ENCODE measurements at regions not wholly inside any gene's neighbourhood (a gene's known extent, or its start where the extent isn't known, plus 50 kb on each side); places are given as distances from the start of the nearest gene placed in this dataset.

DNA sequence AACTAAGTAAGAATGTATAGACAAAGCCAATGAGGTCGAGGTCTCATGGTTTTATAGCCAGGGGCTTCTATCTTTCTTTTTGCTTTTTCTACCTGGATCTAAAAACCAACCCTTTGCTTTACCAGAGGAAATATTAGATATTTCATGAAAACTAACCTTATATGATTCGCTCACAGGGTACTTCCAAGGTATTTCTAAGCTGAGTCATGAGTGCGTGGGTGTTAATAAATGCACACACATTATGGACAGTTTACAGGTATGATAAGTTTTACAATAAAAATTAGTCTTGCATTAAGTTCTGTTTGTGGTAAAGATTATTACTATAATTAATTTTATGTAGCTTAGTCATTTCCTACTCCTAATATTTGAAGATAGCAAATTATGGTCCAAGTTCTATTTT lies 217.2 kb downstream of the CHRM3 start:
- no peak for DNase-seq

DNA sequence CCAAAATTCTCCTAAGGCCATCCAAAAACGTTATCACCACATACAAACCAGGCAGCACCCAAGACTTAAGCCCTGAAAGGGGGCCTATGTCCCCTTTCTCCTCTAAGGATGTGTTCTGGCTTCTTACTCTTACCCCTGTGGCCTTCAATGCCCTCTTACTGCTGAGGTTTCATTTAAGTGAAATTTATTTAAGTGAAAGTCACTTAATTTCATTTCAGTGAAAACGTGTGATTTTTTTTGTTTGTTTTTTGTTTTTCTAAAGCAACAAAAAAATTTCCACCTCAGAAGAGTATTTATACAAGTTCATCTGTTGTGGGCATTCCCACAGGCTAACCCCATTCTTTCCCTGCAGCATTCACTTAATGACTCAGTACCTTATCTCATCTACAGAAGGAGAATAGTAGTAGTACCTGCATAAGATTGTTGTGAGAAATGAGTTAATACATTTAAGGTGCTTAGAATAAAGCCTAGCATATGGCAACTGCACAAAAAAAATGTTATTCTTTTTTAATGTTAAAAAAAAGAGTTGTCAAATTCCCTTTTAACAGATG lies 220.6 kb downstream of the CHRM3 start:
- DNase-seq = no peak

DNA sequence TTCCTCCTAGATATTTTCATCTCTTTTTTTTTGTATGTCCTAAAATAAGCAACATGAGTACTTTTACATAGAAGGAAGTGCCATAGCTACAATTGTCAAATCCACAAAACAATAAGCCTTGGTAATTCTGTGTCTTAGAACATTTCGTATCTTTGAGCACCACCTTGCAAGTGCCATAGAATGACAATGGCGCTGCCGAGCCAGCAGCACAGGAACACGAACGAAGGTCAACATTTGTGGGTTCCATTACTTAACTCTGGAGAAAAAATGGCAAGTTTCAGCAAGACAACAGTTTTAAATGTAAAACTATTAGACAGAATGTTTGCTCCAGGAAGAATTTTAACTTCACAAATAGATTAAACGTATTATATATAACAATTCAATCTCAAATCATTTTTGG lies 222.1 kb downstream of the CHRM3 start:
- no peak for DNase-seq

DNA sequence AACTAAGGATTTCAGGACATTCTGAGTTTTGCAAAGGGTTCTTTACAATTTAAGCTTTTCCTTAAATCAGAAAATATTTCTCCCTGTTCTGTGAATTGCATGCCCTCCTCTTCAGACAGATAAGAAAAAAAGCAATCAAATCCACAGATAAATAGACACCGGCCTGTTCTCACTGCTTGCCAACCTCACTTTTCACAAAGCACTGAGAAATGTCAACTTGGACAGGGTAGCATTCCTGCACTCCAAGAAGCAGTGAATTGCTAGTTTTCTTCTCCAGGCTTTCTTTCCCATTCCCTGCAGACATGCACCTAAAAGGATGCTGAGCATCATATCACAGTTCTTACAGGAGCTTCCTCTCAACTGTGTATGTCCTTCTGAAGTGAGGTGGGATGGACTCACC lies 226.0 kb downstream of the CHRM3 start:
- no peak for DNase-seq

DNA sequence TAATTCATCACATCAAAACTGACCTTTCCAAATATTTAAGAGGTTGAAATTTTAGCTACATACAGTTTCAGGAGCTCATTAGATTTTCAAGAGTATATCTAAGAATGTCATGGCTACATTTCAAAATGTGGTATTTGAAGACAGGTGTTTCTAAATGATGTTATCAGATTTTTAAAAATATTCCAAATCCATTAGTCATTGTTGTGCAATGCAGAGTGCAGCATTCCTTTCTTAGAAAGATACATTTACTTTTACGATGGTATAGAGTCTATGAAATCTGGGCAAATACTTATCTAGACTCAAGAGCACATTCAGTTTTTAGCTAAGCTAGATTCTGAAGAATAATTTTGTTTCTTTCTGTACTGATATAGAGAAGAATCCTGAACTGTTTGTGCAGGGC lies 230.3 kb downstream of the CHRM3 start:
- DNase-seq = no peak

DNA sequence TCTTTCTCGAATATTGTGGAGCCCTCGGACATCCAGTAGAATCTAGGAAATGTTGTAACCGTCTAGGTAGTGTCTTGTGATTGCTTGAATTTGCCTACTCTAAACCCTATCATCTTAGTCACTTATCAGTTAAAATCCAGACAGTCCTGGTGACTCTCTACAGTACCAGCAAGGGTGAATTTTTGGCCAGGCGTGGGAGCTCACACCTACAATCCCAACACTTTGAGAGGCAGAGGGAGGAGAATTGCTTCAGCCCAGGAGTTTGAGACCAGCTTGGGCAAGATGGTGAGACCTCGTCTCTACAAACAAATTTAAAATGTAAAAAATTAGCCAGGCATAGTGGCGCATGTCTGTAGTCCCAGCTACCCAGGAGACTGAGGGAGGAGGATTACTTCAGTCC lies 230.9 kb downstream of the CHRM3 start:
- DNase-seq = no peak

DNA sequence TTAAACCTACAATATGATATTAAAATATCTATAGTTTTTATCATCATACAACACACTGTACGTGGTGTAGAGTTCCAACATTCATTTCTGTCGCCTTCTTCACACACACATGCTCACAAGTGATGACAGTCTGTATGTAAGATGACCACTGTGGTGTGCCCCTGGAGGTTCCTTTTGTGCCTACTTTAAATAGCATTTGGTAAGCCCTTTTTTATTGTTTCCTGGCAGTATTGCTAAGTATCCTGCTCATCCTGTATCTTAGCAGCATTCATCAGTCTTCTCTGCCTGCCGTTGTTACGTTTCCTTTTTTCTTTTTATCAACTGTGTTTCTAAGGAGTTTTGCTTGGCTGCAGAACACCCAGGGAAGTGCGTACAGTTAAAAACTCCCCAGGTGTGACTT lies 231.4 kb downstream of the CHRM3 start:
- no peak for DNase-seq

DNA sequence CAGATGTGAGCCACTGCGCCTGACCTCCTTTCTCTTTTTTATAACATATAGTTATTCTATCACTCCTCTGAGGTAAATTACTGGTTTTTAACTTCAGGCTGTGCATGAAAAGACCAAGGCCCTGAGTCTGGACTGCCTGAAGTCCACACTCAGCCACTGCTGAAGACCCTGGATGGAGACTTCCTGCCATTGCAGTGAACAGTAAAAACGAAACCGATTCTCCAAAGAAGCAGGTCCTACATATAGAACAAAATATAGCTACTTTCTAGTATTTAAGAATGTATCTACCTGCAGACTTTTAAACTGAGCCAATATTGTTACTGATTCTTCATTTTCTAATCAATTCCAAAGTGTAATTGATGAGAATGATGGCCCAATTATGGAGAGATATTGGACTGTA lies 232.8 kb downstream of the CHRM3 start:
- no peak for DNase-seq

DNA sequence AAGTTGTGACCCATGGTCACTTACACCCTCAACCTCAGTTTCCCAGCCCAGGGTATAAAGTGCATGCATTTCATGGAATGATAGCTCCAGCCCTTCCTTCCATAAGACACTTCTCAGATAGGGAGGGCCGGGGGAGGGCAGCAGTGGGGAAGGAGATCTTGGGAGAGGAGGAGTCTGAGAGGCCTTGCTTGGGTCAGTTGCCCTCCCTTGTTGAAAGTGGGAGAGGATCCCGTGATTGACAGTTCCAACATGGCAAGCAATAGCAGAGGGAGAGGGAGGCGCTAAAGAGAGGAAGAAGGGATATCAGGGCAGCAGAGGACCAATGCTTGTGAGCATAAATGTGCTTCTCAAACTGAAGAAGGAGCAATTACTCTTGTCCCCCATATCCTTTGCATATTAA lies 244.4 kb downstream of the CHRM3 start:
- no peak for DNase-seq

DNA sequence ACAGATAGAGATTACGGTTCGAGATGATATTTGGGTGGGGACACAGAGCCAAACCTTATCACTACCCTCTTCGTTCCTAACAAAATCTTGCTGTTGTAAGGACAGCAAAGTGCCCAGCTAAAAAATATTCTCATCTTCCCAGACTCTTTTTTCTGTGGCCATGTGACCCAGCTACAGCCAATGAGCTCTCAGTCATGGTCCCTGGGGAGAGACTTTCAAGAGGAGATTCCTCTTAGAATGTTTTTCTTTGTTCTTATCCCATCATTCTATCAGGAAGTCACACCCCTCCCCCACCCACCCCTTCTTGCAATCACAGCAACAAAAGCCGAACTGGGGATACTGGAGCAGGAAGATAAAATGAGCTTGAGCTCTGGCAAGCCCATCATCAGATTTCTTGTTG lies 247.1 kb downstream of the CHRM3 start:
- no peak for DNase-seq

DNA sequence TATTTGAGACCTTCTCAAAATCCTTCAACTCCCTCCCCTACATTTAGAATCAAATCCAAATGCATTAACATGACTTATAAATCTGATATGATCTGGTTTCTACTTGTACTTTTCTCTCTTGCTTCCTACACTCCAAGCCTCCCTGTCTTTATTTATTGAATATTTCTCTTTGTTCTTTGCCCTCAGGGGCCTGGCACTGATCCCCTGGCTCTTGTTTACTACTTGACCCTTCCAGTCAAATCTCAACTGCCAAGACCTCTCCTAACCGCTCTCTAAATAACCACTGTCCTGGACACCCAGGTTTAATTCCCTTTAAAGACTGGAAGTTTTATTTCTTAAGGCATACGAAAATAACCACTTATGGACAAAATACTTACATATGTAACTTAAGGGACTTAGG lies 248.9 kb downstream of the CHRM3 start:
- no peak for DNase-seq

DNA sequence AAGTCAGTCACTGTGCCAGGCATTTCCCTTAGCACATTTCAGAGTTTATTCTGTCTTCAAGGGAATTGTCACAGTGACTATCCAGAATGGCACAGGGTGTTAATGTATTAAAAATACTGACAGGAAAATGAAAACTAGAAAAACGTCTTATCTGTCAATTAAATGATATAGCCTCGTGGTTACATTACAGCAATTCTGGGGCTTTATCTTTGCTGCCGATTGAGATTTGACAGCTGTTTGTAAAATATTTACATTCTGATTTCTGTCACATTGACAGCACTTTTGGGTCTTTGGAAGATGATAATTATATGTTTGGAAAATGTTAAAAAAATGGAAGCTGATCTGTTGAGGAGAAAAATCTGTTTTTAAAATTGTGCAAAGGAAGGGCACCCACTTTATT lies 250.0 kb downstream of the CHRM3 start:
- DNase-seq = no peak

DNA sequence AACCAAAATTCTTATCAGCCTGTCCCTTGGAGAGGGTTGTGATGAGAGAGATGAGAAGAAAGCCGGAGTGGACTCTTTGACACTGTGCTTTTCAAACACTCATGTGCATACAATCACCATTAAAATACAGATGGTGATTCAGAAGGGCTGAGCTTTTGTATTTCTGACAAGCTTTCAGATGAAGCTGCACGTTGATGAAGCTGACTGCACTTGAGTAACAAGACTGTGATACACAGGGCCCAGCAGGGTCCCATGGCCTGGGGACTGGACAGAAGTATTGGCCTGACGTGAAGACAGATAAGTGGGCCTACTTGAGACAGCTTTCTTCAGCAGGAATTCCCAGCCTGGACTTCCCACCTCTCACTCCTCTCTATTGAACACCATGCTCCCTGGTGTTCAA lies 258.2 kb downstream of the CHRM3 start:
- no peak for DNase-seq

DNA sequence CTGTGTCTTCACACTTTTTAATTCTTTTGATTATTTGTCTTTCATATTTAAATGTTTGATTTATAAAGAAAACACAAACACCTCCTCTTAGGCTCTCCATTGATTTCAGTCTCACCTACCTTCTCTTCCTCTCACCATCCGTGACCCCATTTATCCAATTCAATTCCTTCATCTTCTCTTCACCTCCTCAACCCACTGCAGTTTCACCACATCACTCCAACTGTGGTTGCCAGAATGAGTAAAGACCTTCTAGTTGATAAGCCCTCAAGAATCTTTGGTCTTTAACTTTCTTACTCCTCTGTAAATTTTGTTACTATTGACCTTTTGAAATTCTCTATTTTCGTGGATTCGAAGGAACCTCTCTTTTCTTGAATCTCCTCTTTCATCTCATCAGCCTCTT lies 260.7 kb downstream of the CHRM3 start:
- DNase-seq = no peak

DNA sequence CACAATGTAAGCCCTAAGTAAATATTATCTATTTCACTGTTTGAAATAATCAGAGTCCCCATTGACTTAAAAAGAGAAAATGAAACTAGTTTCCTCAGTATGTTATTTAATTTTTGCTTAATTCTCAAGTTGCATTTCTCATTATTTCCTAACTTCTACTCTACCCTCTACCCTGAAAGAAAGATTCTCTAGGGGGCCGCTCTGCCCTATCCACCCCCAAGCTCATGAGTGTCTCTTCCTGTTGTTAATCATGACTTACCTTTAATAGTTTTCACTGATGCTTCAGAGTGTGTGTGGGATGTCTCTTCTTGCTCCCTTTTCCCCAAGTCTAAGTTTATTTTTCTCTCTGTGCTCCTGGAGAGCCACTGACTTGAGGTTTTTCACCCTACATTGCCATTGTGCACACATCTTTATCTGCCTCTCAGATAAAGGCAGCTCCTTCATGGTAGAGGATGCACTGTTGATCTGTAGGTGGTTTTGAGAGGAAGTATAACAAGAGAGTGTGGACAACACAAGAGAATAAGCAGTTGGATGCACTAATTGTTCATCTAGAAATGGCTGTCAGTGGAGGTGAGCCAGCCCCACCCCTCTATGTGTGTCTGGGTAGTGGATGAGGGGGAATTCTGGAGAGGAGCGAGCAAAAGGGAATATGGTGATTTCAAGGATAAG lies 261.7 kb downstream of the CHRM3 start:
- no peak for DNase-seq

DNA sequence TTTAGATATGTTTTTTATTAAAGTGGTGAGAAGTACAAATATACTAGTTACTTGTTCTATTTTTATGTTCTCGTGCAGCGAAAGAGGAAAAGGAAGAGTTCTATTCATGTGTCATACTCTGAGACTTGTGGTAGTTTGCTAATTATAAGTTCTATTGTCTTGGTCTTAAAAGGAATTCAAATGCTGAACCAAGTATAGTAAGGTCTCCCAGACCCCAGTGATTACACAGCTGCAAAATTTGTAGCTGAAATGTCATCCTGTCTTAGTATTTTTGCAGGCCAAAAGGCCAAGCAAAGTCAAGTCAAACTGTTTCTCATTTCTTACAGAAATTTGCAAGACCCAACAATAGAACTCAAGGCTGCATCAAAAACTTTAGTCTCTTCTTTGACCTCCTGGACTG lies 268.7 kb downstream of the CHRM3 start:
- no peak for DNase-seq

DNA sequence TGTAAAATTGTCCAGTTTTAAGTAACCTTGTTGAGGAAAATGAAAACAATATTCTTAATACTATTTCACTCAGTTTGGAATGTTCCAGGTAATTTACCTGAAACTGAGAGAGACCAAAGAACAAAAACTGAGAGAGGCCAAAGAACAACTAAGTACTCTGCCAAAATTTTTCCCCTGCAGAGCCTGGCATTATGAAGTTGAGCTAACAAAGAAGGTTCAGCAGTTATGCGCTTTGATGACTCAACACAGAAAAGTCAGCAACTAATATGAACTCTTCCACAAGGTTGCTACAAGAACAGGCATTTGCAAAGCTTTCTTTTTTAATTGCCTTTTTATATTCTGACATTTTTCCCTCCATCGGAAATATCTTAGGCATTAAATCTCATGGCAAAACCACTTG lies 270.9 kb downstream of the CHRM3 start:
- DNase-seq = no peak

DNA sequence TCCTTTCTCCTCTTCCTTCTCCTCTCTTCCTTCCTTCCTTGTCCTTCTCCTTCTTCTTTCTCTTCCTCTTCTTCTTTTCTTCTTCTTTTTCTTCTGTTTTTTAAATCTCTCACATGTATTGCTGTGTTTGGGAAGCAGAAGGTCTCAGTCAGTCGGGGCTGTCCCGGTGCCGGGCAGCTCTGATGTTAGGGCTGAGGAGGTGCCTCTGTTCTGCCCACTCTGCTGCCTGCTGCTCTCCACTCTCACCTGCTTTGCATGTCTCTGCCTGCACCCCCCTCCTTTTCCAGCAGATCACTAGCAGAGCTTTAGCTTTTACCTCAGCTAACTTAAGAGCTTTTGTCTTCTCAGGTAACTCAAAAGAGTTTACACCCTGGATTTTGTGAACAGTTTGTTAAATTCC lies 276.6 kb downstream of the CHRM3 start:
- DNase-seq = no peak

DNA sequence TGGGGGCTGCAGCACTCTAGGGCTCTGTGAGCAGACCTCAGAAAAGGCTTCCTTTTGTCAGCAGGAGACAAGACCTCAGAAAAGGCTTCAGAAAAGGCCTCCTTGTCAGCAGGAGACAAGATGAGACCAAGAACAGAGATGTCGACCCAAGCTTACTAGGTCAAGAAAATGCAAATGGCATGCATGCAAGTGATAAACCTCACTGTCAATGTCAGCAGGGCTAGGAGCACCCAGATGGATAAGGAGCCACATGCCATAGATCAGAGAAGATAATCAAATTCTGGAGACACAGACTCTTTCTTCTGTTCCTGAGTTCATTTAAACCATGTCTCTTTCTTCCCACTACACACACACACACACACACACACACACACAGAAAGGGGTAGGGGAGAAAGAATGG lies 285.9 kb downstream of the CHRM3 start:
- DNase-seq = no peak

DNA sequence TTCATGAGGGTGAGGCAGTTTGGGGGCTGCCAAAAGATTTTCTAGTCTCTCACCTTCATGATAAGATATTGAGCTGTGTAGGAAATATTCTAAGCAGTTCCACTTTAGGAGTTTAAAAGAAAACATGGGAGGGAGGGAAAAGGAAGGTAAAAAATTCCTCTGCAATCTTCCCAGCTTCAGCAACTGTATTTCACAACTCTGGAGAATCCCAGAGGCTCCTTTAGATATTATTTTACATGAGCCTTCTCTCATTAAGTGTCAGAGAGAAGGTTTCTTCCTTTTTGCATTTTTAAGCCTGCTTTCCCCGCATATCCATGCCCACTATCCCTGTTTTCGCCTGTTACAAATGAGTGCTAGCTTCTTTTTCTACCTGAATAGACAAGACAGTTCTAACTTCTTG lies 289.4 kb downstream of the CHRM3 start:
- DNase-seq = no peak

DNA sequence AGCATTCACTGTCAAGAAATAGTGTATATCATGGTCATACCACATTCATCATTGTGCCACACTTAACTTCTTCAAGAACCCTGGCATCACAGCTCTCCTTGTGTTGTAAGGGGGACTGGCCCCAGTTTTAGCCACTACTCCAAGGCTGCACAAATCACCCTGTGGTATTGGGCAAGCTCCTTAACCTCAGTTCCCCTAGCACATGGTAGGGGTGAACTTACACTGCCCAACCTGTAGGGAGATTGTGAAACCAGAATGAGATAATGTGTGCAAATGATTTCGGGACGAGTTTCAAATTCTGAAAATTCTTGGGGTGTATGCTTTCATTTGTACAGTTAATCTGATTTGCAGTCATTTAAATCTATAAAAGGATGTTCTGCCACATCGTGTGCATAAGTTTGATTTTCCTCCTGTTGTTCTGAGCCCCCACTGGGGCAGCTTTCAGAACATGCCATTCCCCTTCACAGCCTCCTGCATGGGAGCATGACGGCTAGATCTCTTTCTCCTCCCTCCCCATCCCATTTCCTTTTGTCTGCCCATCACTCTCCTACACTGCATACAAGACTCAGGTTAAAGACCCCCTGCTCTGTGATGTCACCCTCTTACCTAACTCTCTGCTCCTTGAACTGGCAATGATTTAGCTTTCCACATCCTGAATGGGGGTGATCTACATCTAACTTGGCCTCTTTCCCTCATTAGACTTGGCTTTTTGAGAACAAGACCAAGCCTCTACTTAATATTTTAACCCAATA lies 290.3 kb downstream of the CHRM3 start:
- no peak for DNase-seq

DNA sequence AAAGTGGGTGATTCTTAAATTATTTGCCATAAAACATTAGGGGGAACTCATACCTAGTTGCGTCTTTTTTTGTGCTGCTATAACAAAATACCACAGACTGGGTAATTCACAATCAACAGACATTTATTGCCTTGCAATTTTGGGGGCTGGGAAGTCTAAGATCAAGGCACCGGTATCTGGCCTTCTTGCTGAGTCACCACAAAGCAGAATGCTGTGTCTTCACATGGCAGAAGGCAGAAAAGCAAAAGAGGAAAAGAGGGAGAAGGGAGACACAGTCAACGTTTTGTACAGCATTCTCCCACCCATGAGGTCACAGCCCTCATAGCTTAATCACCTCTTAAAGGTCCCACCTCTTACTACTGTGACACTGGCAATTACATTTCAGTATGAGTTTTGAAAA lies 291.0 kb downstream of the CHRM3 start:
- DNase-seq = no peak

DNA sequence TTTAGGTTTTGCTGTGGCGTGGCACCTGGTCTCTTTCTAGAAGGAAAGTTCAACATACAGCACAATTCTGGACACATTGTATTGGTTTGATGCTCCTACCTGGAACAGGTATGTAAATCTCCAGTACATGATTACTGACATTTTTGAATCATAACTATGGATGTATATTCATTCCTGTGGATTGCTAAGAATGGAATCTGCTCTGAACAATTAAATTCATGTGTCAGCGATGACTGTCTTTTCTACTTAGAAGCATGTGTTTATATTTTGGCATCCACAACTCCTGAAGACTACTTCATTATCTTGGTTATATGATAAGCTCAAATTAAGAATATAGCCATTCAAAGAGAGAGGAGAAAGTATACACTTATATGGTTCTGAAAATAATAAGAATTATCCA lies 291.8 kb downstream of the CHRM3 start:
- DNase-seq = no peak

DNA sequence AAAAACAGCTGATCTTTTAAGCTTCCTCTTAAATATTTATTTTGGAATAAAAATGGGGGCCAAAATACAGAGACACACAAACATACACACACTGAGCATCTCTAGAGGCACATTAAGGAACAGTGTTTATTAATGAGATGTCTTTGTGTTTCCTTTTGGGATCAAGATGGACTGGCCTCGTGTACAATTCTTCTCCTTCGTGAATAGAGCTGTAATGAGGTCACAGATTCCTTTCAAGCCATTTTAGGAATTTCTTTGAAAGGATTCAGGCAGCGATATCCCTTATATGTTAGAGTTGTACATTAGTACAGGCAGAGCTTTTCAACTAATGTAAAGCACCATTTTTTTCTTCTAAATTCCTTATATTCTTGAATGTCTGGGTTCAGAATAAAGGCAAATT lies 295.7 kb downstream of the CHRM3 start:
- DNase-seq = no peak

DNA sequence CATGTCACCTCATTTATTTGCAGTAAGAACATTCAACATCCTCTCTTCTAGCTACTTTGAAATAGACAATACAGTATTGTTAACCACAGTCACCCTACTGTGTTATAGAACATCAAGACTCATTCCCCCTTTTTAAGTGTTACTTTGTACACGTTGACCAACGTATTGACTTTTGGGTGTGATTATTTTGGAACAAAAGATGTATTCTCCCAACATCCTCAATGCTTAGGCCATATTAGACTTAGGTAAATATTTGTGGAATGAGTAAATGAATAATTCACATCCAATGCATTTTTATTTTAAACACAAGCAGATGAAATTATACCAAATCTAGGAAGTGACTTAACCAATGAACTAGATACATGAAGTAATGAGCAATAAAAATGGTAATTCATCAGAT lies 296.6 kb downstream of the CHRM3 start:
- DNase-seq = no peak

Data from CD4-positive, alpha-beta T cell treated with Interleukin-1 beta for 1 hour (primary cell).